DOHH2 (cell line): ENCODE measurements at regions not wholly inside any gene's neighbourhood (a gene's known extent, or its start where the extent isn't known, plus 50 kb on each side); places are given as distances from the start of the nearest gene placed in this dataset.

Experiments
- EZH2phosphoT487 ChIP-seq: fragments of 200-600 bp; sonication (generic); IDR thresholded peaks from 2 replicates; pipeline ENCODE4 v1.6.1; 2017; ENCODE audit warnings: borderline replicate concordance, mild to moderate bottlenecking, antibody characterized with exemption, low read length, moderate library complexity, mixed read lengths
- TF ChIP-seq, protein P1 (sequence below): fragments of 200-600 bp; sonication (generic); IDR thresholded peaks from one replicate; pipeline ENCODE4 v1.5.1; 2014; ENCODE audit warnings: antibody characterized with exemption, mild to moderate bottlenecking, low read depth, low read length; ENCODE audit not compliant: poor library complexity, severe bottlenecking

DNA sequence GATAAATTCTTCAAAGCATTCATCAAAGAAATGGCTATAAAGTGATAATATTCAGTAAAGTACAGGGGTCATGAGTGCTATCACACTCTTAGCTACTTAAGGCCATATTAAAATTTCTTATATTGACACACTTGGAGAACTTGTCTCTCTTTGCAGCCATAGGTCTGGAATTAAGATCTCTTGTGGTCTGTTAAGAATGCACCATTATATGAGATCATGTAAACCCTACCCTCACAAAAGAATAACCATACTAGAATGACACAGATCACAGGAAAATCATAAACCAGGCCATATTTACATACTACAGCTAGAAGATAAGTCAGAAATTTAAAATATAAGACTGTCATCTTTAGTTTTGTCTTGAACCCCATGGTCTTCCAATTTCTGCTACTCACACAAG, 434.3 kb downstream of the PDGFC start:
- TF ChIP-seq, protein P1, sequence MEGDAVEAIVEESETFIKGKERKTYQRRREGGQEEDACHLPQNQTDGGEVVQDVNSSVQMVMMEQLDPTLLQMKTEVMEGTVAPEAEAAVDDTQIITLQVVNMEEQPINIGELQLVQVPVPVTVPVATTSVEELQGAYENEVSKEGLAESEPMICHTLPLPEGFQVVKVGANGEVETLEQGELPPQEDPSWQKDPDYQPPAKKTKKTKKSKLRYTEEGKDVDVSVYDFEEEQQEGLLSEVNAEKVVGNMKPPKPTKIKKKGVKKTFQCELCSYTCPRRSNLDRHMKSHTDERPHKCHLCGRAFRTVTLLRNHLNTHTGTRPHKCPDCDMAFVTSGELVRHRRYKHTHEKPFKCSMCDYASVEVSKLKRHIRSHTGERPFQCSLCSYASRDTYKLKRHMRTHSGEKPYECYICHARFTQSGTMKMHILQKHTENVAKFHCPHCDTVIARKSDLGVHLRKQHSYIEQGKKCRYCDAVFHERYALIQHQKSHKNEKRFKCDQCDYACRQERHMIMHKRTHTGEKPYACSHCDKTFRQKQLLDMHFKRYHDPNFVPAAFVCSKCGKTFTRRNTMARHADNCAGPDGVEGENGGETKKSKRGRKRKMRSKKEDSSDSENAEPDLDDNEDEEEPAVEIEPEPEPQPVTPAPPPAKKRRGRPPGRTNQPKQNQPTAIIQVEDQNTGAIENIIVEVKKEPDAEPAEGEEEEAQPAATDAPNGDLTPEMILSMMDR, result no peak
- no peak for TF ChIP-seq EZH2phosphoT487
